GM23248 (cell line): ENCODE measurements at regions not wholly inside any gene's neighbourhood (a gene's known extent, or its start where the extent isn't known, plus 50 kb on each side); places are given as distances from the start of the nearest gene placed in this dataset.

Experiments
- DNase-seq: peaks from one replicate; pipeline ENCODE4 v3.0.0-alpha.2; 2015
- H2AFZ ChIP-seq: fragments of 200-600 bp; sonication (generic); 2 replicates; pipeline ENCODE4 v1.6.1; 2016; ENCODE audit warnings: antibody characterized with exemption
- H3F3A ChIP-seq: fragments of 200-600 bp; sonication (generic); 2 replicates; pipeline ENCODE4 v1.6.1; 2016; ENCODE audit warnings: mild to moderate bottlenecking, antibody characterized with exemption, mixed run types; ENCODE audit not compliant: insufficient read depth
- H3K27ac ChIP-seq: fragments of 200-600 bp; sonication (generic); 2 replicates; pipeline ENCODE4 v1.5.1; 2016; ENCODE audit warnings: mild to moderate bottlenecking
- H3K27me3 ChIP-seq: fragments of 200-600 bp; sonication (generic); replicated peaks from 2 replicates; pipeline ENCODE4 v1.6.1; 2016; ENCODE audit warnings: mild to moderate bottlenecking; ENCODE audit not compliant: insufficient read depth
- H3K36me3 ChIP-seq: fragments of 200-600 bp; sonication (generic); 2 replicates; pipeline ENCODE4 v1.6.1; 2016; ENCODE audit warnings: low read depth, mild to moderate bottlenecking
- H3K4me1 ChIP-seq: fragments of 200-600 bp; sonication (generic); 2 replicates; pipeline ENCODE4 v1.6.1; 2016; ENCODE audit warnings: mild to moderate bottlenecking; ENCODE audit not compliant: insufficient read depth
- H3K4me2 ChIP-seq: fragments of 200-600 bp; sonication (generic); one replicate; pipeline ENCODE4 v1.6.1; 2016; ENCODE audit warnings: mild to moderate bottlenecking; ENCODE audit not compliant: unreplicated experiment
- H3K4me3 ChIP-seq: fragments of 200-600 bp; sonication (generic); 2 replicates; pipeline ENCODE4 v1.5.1; 2016; ENCODE audit warnings: mild to moderate bottlenecking
- H3K79me2 ChIP-seq: fragments of 200-600 bp; sonication (generic); 2 replicates; pipeline ENCODE4 v1.6.1; 2016; ENCODE audit warnings: mild to moderate bottlenecking; ENCODE audit not compliant: insufficient read depth
- H3K9ac ChIP-seq: fragments of 200-600 bp; sonication (generic); 2 replicates; pipeline ENCODE4 v1.6.1; 2016; ENCODE audit warnings: mild to moderate bottlenecking
- H3K9me2 ChIP-seq: fragments of 200-600 bp; sonication (generic); 2 replicates; pipeline ENCODE4 v1.6.1; 2016; ENCODE audit warnings: mixed run types, mild to moderate bottlenecking, moderate library complexity; ENCODE audit not compliant: insufficient read depth
- H3K9me3 ChIP-seq: fragments of 200-600 bp; sonication (generic); one replicate; pipeline ENCODE4 v1.6.1; 2017; ENCODE audit warnings: low read depth
- H4K20me1 ChIP-seq: fragments of 200-600 bp; sonication (generic); 2 replicates; pipeline ENCODE4 v1.6.0; 2016; ENCODE audit not compliant: insufficient read depth
- EZH2 ChIP-seq: fragments of 200-600 bp; sonication (generic); IDR thresholded peaks from 2 replicates; pipeline ENCODE4 v1.6.1; 2018; ENCODE audit warnings: antibody characterized with exemption, mild to moderate bottlenecking; ENCODE audit not compliant: insufficient read depth, poor library complexity, severe bottlenecking
- EZH2phosphoT487 ChIP-seq: fragments of 200-600 bp; sonication (generic); IDR thresholded peaks from 2 replicates; pipeline ENCODE4 v1.6.1; 2018; ENCODE audit warnings: antibody characterized with exemption, moderate library complexity, mild to moderate bottlenecking, low read depth; ENCODE audit not compliant: insufficient read depth
- WGBS, 2 experiments: methylation state at CpG; one replicate each; pipeline ENCODE4 v1.1.6; 2015 to 2017; ENCODE audit warnings: low lambda C conversion rate in 2 of 2, low coverage in 1 of 2; ENCODE audit errors: missing lambda C conversion rate in 2 of 2; 5-methylcytosine and 5-hydroxymethylcytosine counted together
- in situ Hi-C: fragments of 300-500 bp; cut with MboI; formaldehyde crosslinking; loops from 2 replicates; pipeline ENCODE4 v1.15.0; 2020

DNA sequence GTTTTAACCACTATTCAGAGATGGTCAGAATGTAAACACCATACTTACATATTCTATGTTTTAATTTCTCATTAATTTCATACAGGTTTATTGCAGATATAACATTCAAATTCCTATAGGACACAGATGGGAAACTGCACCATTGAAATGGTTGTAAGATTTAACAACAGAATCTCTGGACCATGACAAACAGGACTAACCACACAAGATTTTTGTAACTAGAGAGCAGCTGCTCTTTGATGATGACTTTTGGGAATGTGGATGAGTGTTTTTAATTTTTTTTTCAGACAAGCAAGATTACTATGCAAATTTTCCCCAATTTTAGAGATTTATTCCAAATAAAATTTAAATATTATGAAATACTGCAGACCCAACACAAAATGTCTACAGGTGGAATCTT is 610.2 kb downstream of the PCDH18 start:
- Histone ChIP-seq H3K4me1 (peaks cover 4% of the 10 kb centered on the region; the same call in 1 of the 2 replicates), H3K27me3 (no peaks in the 10 kb centered on the region), H3K79me2 (no peaks in the 10 kb centered on the region), H3K9me3 (no peaks in the 10 kb centered on the region), H3F3A (no peaks in the 10 kb centered on the region), H3K27ac (no peak overlapping the region), H4K20me1 (no peaks in the 10 kb centered on the region), H3K9ac (no peak overlapping the region), H2AFZ (no peak overlapping the region), H3K9me2 (no peaks in the 10 kb centered on the region), H3K4me3 (no peak overlapping the region), H3K4me2 (no peak overlapping the region), H3K36me3 (no peaks in the 10 kb centered on the region)
- in situ Hi-C loops: no loop called here
- no peak for DNase-seq
- TF ChIP-seq EZH2phosphoT487: no peak
- TF ChIP-seq EZH2: no peak

DNA sequence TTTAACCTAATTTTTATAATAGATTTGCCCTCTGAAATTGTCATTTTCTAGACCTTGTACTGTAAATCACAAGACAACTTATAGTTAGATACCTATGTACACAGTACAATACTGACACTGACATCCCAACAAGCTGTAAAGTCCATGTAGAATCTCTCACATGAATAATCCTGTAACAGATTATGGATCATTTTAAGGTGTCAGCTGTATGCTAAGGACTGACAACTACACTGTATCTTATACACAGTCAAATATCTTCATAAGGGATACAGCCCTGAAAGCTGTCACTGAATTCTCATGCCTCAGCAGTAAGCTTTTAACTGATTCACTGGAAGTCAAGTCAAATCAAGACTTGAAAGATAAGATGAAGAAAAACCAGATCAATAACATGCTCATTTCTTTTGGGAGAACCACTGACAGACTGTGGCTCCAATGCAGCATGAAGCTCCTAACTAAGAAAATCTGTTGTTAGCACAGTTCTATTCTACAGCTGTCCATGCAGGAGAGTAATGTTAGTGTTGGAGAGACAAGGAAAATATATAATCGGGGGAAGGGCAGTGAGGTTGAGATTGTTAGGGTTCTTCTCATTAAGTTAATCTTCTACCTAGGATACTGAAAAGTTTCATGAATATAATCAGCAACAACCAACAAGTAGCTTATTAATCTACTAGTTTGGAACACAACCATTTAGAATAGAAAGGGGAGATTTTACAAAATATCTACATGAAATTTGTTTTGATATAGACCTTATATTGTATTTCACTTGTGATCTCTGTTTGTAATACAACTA is 612.0 kb downstream of the PCDH18 start:
- no peaks in the 10 kb centered on the region for H3K9me2 ChIP-seq
- no peaks in the 10 kb centered on the region for H3K27me3 ChIP-seq
- H3K4me2 ChIP-seq: no peak overlapping the region
- H3K36me3 ChIP-seq: no peaks in the 10 kb centered on the region
- no peaks in the 10 kb centered on the region for H4K20me1 ChIP-seq
- no peak for TF ChIP-seq EZH2phosphoT487
- no peak for TF ChIP-seq EZH2
- H3K4me1 ChIP-seq: no peaks in the 10 kb centered on the region
- DNase-seq: no peak
- no peaks in the 10 kb centered on the region for H3F3A ChIP-seq
- in situ Hi-C loops: no loop called here
- no peak overlapping the region for H2AFZ ChIP-seq
- no peak overlapping the region for H3K4me3 ChIP-seq
- H3K9me3 ChIP-seq: no peaks in the 10 kb centered on the region
- H3K9ac ChIP-seq: no peak overlapping the region
- no peaks in the 10 kb centered on the region for H3K79me2 ChIP-seq
- H3K27ac ChIP-seq: no peak overlapping the region
- 64 to 70% methylated on average over 1 of the region's 1 CpG for WGBS, 2 experiments

DNA sequence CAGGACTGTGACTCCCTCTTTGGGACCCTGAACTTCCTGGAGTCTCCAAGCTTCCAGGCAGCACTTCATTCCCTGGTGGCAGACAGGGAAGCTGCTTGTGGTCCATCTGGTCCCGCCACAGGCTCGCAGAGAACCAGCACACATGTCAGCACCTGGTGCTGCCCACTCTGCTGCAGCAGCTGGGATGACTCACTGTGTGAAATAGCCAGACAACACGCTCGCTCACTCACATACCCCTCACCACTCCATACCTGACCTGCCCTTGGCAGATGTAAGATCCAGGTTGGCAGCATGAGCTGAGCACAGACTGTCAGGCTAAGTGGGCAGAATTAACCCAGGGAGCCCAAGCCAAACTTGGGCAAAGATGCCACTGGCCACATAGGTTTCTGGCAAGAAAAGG is 613.5 kb downstream of the PCDH18 start:
- H3K4me1 ChIP-seq: no peaks in the 10 kb centered on the region
- no peaks in the 10 kb centered on the region for H3K9me3 ChIP-seq
- TF ChIP-seq EZH2phosphoT487 (no peak), EZH2 (no peak)
- no peak for DNase-seq
- no peak overlapping the region for H3K9ac ChIP-seq
- no peaks in the 10 kb centered on the region for H3F3A ChIP-seq
- H3K4me3 ChIP-seq: no peak overlapping the region
- H4K20me1 ChIP-seq: no peaks in the 10 kb centered on the region
- H3K27ac ChIP-seq: no peak overlapping the region
- H3K4me2 ChIP-seq: no peak overlapping the region
- in situ Hi-C loops: no loop called here
- H3K79me2 ChIP-seq: no peaks in the 10 kb centered on the region
- WGBS, 2 experiments: 51 to 54% methylated on average over 4 of the region's 4 CpGs
- no peaks in the 10 kb centered on the region for H3K36me3 ChIP-seq
- H2AFZ ChIP-seq: no peak overlapping the region
- H3K27me3 ChIP-seq: no peaks in the 10 kb centered on the region
- no peaks in the 10 kb centered on the region for H3K9me2 ChIP-seq

DNA sequence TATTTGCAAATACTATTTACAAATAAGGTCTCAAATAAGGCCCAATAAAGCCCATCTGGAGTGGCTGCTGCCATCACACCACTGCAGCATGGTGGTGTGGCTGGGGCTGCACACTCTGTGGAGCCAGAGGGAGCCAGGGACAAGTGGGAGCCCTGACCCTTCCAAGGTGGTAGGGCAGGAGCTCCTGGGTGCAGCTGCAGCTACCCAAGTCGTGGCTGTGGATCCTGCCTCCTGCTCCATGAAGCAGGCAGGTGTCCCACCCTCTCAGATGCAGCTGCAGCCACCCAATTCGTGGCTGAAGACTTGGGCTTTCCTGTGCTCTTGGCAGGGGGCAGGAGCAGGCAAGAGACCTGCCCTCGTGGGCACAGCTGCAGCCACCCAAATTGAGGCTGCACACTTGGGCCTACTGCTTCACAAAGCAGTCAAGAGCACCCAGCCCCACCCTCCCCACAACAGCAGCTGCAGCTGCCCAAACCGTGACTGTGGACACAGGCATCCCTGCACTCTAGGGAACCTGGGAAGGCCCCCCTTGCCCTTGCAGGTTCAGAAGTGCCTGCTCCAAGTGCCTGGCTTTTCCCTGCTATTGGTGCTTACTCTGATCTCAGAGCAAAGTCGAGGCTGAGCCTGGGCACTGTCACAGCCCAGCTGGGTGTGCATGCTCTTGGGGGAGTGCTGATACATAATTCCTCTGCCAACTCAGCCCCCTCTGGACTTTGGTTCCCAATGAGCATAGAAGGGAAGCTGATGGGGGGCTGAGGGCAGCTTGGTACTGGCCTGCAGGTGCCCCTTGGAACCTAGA is 614.8 kb downstream of the PCDH18 start:
- Histone ChIP-seq H2AFZ (no peak overlapping the region), H3K4me2 (no peak overlapping the region), H3K27ac (no peak overlapping the region), H3K36me3 (no peaks in the 10 kb centered on the region), H3K27me3 (no peaks in the 10 kb centered on the region), H3K9me3 (no peaks in the 10 kb centered on the region), H4K20me1 (no peaks in the 10 kb centered on the region), H3K9ac (no peak overlapping the region), H3F3A (no peaks in the 10 kb centered on the region), H3K4me1 (no peaks in the 10 kb centered on the region), H3K4me3 (no peak overlapping the region), H3K9me2 (no peaks in the 10 kb centered on the region), H3K79me2 (no peaks in the 10 kb centered on the region)
- 2 to 10% methylated on average over 5 of the region's 5 CpGs for WGBS, 2 experiments
- no peak for DNase-seq
- in situ Hi-C loops: no loop called here
- TF ChIP-seq EZH2 (no peak), EZH2phosphoT487 (no peak)
